Left ventricle myocardium inferior (tissue), 1 donor: ENCODE measurements at regions not wholly inside any gene's neighbourhood (a gene's known extent, or its start where the extent isn't known, plus 50 kb on each side); places are given as distances from the start of the nearest gene placed in this dataset.
"Not testable (repeated sequence)": the region's sequence is repeated elsewhere in the genome, so short reads cannot be mapped to it uniquely, and the experiment has no call there.

Source experiments
- DNase-seq: peaks from one replicate; pipeline ENCODE4 v3.0.0-alpha.2; 2020
- H3K27ac ChIP-seq: fragments of 200-600 bp; replicated peaks from 2 replicates; pipeline ENCODE4 v1.8.0; 2021
- H3K27me3 ChIP-seq: fragments of 200-600 bp; 2 replicates; pipeline ENCODE4 v1.8.0; 2021; ENCODE audit warnings: low read depth
- H3K36me3 ChIP-seq: fragments of 200-600 bp; 2 replicates; pipeline ENCODE4 v1.8.0; 2021
- H3K4me1 ChIP-seq: fragments of 200-600 bp; 2 replicates; pipeline ENCODE4 v1.8.0; 2021
- H3K4me3 ChIP-seq: fragments of 200-600 bp; 2 replicates; pipeline ENCODE4 v1.8.0; 2021; ENCODE audit warnings: mild to moderate bottlenecking, moderate library complexity
- H3K9me3 ChIP-seq: fragments of 200-600 bp; replicated peaks from 2 replicates; pipeline ENCODE4 v1.8.0; 2021
- intact Hi-C: fragments of 100-400 bp; cut with micrococcal nuclease; formaldehyde crosslinking; loops from one replicate; pipeline ENCODE4 v1.11.0; 2022
- TF ChIP-seq, protein P1 (sequence below): fragments of 200-600 bp; IDR thresholded peaks from 2 replicates; pipeline ENCODE4 v1.8.0; 2021; ENCODE audit warnings: antibody characterized with exemption, mild to moderate bottlenecking, borderline replicate concordance
- donor health status: DM: no; HTN: yes; CAD: no; lungs with severe emphysema.

DNA sequence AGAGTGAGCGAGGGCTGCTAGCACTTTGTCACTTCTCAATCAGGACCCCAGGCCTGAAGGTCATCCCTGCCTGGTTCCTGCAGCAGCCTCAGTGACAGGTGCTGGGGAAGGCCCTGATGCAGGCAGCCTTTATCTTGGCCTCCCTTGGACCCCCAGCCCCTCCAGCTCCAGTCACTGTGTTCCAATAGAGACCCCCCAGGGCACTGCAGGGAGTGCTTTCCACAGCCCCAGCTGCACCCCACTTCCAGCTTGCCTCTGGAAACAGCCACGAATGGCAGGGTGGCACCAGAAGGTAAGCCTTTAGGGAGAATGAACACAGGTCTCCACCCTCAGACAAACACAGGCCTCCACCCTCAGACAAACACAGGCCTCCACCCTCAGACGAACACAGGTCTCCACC, 241.6 kb upstream of the SGCG start:
- no peak overlapping the region for H3K27ac ChIP-seq
- H3K27me3 ChIP-seq: no peaks in the 10 kb centered on the region
- H3K36me3 ChIP-seq: no peaks in the 10 kb centered on the region
- no peak overlapping the region for H3K4me3 ChIP-seq
- TF ChIP-seq, protein P1, sequence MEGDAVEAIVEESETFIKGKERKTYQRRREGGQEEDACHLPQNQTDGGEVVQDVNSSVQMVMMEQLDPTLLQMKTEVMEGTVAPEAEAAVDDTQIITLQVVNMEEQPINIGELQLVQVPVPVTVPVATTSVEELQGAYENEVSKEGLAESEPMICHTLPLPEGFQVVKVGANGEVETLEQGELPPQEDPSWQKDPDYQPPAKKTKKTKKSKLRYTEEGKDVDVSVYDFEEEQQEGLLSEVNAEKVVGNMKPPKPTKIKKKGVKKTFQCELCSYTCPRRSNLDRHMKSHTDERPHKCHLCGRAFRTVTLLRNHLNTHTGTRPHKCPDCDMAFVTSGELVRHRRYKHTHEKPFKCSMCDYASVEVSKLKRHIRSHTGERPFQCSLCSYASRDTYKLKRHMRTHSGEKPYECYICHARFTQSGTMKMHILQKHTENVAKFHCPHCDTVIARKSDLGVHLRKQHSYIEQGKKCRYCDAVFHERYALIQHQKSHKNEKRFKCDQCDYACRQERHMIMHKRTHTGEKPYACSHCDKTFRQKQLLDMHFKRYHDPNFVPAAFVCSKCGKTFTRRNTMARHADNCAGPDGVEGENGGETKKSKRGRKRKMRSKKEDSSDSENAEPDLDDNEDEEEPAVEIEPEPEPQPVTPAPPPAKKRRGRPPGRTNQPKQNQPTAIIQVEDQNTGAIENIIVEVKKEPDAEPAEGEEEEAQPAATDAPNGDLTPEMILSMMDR: no peak
- intact Hi-C loops: no loop called here
- DNase-seq: no peak
- no peaks in the 10 kb centered on the region for H3K9me3 ChIP-seq
- no peaks in the 10 kb centered on the region for H3K4me1 ChIP-seq

DNA sequence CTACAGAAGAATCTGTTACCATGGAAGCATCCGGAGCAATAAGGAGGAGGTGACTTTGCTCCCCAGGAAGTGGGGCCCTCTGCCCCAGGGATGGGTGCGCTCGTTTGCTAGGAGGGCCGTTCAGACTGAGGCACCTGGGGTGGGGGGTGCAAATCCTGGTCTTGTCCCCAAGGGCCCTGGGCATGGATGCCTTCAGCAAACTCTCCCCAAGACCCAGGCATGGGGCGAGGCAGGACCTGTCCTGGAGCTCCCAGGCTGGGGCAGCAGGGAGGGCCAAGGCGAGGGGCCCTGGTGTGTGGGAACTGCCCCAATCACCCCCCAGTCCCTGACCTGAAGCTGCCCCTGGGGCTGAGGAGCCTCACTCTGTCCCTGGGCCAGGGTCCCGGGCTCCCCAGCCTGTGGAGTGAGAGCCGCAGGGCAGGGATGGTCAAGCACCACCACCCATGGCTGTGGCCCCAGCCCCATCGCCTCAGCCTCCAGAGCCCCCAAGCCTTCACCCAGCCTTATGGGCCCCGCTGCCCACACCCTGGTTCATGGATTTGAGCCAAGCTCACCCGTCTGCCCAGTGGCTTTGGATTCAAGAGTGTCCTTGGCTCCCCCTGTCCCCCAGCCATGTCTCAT, 240.6 kb upstream of the SGCG start:
- no peak for DNase-seq
- TF ChIP-seq, protein P1: no peak
- no peaks in the 10 kb centered on the region for H3K9me3 ChIP-seq
- intact Hi-C loops: no loop called here
- H3K27me3 ChIP-seq: no peaks in the 10 kb centered on the region
- no peaks in the 10 kb centered on the region for H3K36me3 ChIP-seq
- no peaks in the 10 kb centered on the region for H3K4me1 ChIP-seq
- no peak overlapping the region for H3K4me3 ChIP-seq
- no peak overlapping the region for H3K27ac ChIP-seq

DNA sequence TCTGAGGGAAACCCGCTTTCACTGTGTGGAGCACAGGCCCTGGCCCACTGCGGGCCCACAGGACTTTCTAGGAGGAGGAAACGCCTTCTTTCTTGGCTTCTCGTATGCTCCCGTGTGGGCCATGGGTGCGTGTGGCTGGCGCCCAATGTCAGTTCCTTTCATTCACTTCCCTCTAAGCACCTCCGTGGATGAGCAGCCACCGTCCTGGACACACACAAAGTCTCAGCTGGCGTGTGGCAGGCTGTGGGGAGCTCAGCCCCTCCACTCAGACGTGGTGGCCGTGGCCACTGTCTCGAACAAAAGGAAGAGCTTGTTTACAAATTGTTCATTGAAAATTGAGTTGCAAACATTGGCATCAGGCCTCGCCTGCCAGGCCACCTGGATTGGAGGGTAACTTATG, 240.0 kb upstream of the SGCG start:
- no peaks in the 10 kb centered on the region for H3K4me1 ChIP-seq
- H3K27ac ChIP-seq: no peak overlapping the region
- no peak overlapping the region for H3K4me3 ChIP-seq
- intact Hi-C loops: no loop called here
- no peaks in the 10 kb centered on the region for H3K27me3 ChIP-seq
- DNase-seq: no peak
- no peaks in the 10 kb centered on the region for H3K36me3 ChIP-seq
- TF ChIP-seq, protein P1: no peak
- H3K9me3 ChIP-seq: no peaks in the 10 kb centered on the region

DNA sequence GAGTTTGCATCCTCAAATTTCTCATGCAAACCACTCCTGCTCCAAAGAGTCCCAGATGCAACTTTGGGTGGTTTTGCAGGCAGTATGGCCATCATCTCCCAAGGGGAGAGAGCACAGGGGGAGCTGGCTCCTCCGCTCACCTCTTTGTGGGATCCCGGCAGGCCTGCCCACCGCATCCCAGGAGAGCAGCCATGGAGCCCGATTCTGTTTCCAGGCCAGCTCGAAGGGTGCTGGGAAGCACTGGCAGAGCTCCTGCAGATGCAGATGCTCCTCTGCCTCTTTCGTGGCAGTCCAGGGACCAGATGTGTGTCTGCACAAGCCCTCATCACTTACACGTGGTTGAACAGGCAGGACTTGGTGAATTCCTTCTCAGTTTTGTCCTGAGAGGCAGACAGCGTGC, 239.3 kb upstream of the SGCG start:
- H3K36me3 ChIP-seq, H3K9me3 ChIP-seq, DNase-seq, H3K27me3 ChIP-seq, H3K4me3 ChIP-seq, intact Hi-C loops, H3K4me1 ChIP-seq, H3K27ac ChIP-seq: not testable (repeated sequence)

DNA sequence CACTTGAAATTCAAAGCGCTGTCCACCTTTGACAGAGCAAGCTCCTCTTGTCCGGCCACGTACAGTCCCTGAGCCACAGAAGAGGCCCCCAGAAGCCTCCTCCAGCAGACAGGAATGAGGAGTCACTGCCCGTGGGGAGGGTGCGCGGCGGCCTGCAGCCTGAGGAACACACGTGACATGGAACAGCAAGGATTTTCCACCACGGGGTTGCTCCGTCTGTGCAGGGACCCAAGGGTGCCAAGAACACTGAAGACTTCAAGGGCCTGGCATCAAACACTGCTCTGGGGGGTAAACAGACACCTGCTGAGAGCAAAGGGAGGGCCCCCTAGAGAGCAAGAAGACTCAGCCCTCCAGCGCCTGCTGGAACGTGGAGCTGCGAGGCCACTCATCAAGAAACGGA, 237.9 kb upstream of the SGCG start:
- H3K27ac ChIP-seq, H3K9me3 ChIP-seq, H3K4me1 ChIP-seq, H3K36me3 ChIP-seq, intact Hi-C loops, H3K4me3 ChIP-seq, DNase-seq: not testable (repeated sequence)
- peaks cover 10% of the 10 kb centered on the region for H3K27me3 ChIP-seq

DNA sequence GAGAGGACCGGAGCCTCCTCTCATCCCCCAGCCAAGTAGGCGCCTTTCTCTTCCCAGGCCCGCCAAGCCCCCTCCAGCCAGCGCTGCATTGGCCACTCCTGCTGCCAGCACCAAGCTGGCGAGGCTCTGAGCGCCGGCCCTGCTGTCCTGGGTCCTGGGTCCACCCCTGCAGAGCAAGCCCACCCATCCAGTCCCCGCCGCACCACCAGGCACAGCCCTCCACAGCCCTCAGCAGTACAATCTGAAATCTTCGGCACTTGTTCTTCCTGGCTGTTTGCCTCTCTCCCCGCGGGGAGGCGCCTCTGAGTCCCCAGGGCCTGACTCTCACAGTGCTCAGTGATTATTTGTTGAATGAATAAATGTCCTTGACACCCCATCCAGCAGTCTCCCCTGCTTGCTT, 236.4 kb upstream of the SGCG start:
- Histone ChIP-seq H3K27ac (no peak overlapping the region), H3K4me3 (no peak overlapping the region), H3K27me3 (peaks cover 21% of the 10 kb centered on the region), H3K36me3 (no peaks in the 10 kb centered on the region), H3K4me1 (no peaks in the 10 kb centered on the region), H3K9me3 (no peaks in the 10 kb centered on the region)
- no peak for DNase-seq
- intact Hi-C loops: no loop called here
- TF ChIP-seq, protein P1: no peak
